ENCODE measurements at regions not wholly inside any gene's neighbourhood (a gene's known extent, or its start where the extent isn't known, plus 50 kb on each side); places are given as distances from the start of the nearest gene placed in this dataset.

DNA sequence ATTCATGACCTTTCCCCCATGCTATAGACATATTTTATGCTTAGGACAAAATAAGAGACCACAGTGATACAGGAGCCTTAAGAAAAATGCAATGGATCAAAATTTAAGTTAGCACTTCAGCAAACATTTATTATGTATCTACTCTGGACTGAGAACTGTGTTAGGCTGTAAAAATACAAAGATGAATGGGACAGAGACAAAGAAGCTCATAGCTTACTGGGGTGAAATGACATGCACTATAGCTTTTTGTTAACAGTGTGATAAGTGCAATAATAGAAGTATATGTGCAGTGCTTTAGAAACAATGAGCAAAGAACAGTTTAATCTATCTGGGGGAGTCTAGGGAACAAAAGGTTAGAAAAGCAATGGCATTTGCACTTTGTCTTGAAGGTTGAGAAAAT is 1543.1 kb downstream of the FAM181B start:
- no peak for TF ChIP-seq CTCF (IDR thresholded peaks at IDR 0.05)
- no peak for TF ChIP-seq ZFX (IDR thresholded peaks at IDR 0.05; ENCODE audit: borderline replicate concordance)
